ENCODE measurements at regions not wholly inside any gene's neighbourhood (a gene's known extent, or its start where the extent isn't known, plus 50 kb on each side); places are given as distances from the start of the nearest gene placed in this dataset.

DNA sequence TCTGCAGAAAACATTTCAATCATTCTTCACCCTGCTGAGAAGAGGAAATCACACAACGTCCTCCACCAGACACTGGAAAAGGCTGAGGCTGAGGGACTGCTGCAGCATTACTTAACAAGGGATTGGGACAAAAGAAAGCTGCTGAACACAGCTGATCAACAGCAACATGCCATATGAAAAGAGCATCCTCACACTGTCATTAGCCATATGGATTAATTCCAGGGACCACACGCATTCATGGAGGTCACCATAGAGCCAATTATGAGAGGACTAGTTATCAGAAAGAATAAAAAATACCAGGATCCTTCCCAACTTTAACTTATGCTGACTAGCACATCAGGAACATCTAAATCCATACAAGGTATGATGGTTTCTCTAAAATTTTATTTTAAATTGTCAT lies 825.0 kb downstream of the NLGN4Y start:
- intact Hi-C loops (cut with DNase I) = no loop called here

DNA sequence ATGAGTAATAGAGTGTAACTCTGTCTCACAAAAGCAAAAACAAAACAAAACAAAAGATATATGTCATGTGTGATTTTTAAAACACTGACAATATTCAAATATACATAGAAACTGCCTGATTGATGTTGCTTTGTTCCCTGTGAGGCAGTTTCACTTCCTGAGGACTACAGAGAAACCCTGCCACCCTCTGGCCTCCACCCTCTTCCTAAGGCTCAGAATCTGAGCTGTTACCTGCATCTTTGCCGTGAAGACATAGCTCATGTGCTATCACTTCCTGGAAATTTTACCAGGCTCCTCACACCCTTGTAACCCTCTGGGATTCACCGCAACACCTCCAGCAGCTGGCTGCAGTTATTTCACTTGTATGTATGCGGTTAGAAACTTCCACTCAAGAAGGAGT lies 831.0 kb downstream of the NLGN4Y start:
- Histone ChIP-seq H3K4me3 (replicated peaks in 1 of 3) (no peak overlapping the region), H3K36me3 (no peaks in the 10 kb centered on the region), H3K27me3 (no peaks in the 10 kb centered on the region), H3K4me1 (no peaks in the 10 kb centered on the region), H3K27ac (no peak overlapping the region), H3K9me3 (no peaks in the 10 kb centered on the region)
- intact Hi-C loops (cut with DNase I) = no loop called here
- TF ChIP-seq POLR2A (IDR thresholded peaks at IDR 0.05) (no peak), CTCF (IDR thresholded peaks at IDR 0.05) (no peak)
- WGBS, 2 donors = 72 to 88% methylated on average over 3 of the region's 3 CpGs
- DNase-seq = no peak

More for the DNA sequence above, 825.0 kb downstream of the NLGN4Y start:
- Histone ChIP-seq H3K9me3 (no peaks in the 10 kb centered on the region), H3K4me1 (no peaks in the 10 kb centered on the region), H3K4me3 (replicated peaks in 1 of 3) (no peak overlapping the region), H3K27me3 (no peaks in the 10 kb centered on the region), H3K36me3 (no peaks in the 10 kb centered on the region), H3K27ac (no peak overlapping the region)
- 54 to 63% methylated on average over 2 of the region's 2 CpGs for WGBS, 2 donors
- TF ChIP-seq CTCF (IDR thresholded peaks at IDR 0.05) = no peak
- TF ChIP-seq POLR2A (IDR thresholded peaks at IDR 0.05) = no peak
- no peak for DNase-seq

- no peaks in the 10 kb centered on the region for H3K4me1 ChIP-seq
- H3K9me3 ChIP-seq = no peaks in the 10 kb centered on the region
- no peaks in the 10 kb centered on the region for H3K27me3 ChIP-seq
- H3K4me3 ChIP-seq (replicated peaks in 1 of 3) = no peak overlapping the region
- no peak for TF ChIP-seq CTCF (IDR thresholded peaks at IDR 0.05)
- no peak for TF ChIP-seq POLR2A (IDR thresholded peaks at IDR 0.05)
- no peak overlapping the region for H3K27ac ChIP-seq
- H3K36me3 ChIP-seq = no peaks in the 10 kb centered on the region
- DNase-seq = no peak
- intact Hi-C loops (cut with DNase I) = no loop called here
Measured at GRCh38 chrY:15360471-15360870, 836.1 kb downstream of the NLGN4Y start.

GRCh38 chrY:15364996-15365395 lies 840.7 kb downstream of the NLGN4Y start:
- TF ChIP-seq CTCF (IDR thresholded peaks at IDR 0.05) = no peak
- TF ChIP-seq POLR2A (IDR thresholded peaks at IDR 0.05) = no peak
- Histone ChIP-seq H3K27ac (no peak overlapping the region), H3K36me3 (no peaks in the 10 kb centered on the region), H3K27me3 (no peaks in the 10 kb centered on the region), H3K4me1 (no peaks in the 10 kb centered on the region), H3K4me3 (replicated peaks in 1 of 3) (no peak overlapping the region), H3K9me3 (no peaks in the 10 kb centered on the region)
- no peak for DNase-seq
- intact Hi-C loops (cut with DNase I) = no loop called here
- 66 to 81% methylated on average over 4 of the region's 4 CpGs for WGBS, 2 donors

DNA sequence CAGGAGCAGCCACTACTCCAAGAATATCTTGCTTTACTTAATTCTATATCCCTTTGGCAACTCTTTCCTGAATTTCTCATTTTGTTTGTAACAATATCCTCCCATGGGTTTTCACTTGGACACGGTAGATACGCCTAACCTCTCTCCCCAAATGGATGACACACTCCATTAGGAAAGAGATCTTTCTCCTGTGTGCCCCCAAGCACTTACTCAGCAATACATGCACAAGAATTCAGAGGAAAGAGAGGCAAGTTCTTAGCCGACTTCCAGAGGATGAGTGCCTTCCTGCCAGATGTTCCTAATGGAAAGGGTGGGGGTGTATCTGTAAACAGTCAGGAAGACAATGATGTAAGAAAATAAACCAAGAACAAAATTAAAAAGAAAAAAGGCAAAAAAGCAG lies 844.5 kb downstream of the NLGN4Y start:
- 37 to 76% methylated on average over 3 of the region's 3 CpGs for WGBS, 2 donors
- Histone ChIP-seq H3K27me3 (no peaks in the 10 kb centered on the region), H3K27ac (no peak overlapping the region), H3K4me1 (no peaks in the 10 kb centered on the region), H3K36me3 (no peaks in the 10 kb centered on the region), H3K4me3 (replicated peaks in 1 of 3) (no peak overlapping the region), H3K9me3 (no peaks in the 10 kb centered on the region)
- TF ChIP-seq CTCF (IDR thresholded peaks at IDR 0.05) (no peak), POLR2A (IDR thresholded peaks at IDR 0.05) (no peak)
- intact Hi-C loops (cut with DNase I) = no loop called here
- no peak for DNase-seq
